Activated CD4-positive, alpha-beta T cell treated with anti-CD3 and anti-CD28 coated beads, Interleukin-2, amount 10 ng/mL, durations not matched to agents 7 days and 5 days (primary cell): ENCODE measurements at regions not wholly inside any gene's neighbourhood (a gene's known extent, or its start where the extent isn't known, plus 50 kb on each side); places are given as distances from the start of the nearest gene placed in this dataset.

ENCODE experiments used
- CTCF ChIA-PET: fragments of 350-600 bp; sonication (Branson Sonifier 250); formaldehyde crosslinking; loops from one replicate; lab custom pipeline; 2021; ENCODE audit warnings: antibody characterized with exemption; lab: Charles Lee
- POLR2A ChIA-PET: fragments of 350-600 bp; sonication (Branson Sonifier 250); formaldehyde crosslinking; loops from one replicate; lab custom pipeline; 2021; ENCODE audit warnings: antibody characterized with exemption; lab: Charles Lee
- DNase-seq: peaks from one replicate; pipeline ENCODE4 v3.0.0-alpha.2; 2020
- H3K27ac Mint-ChIP-seq: one replicate; pipeline ENCODE4 v1.8.0; 2021; ENCODE audit warnings: mild to moderate bottlenecking, moderate library complexity, mixed read lengths
- H3K27me3 Mint-ChIP-seq: one replicate; pipeline ENCODE4 v1.8.0; 2021; ENCODE audit warnings: mixed read lengths
- H3K36me3 Mint-ChIP-seq: one replicate; pipeline ENCODE4 v1.8.0; 2021; ENCODE audit warnings: low read depth, mixed read lengths
- H3K4me1 Mint-ChIP-seq: one replicate; pipeline ENCODE4 v1.8.0; 2021; ENCODE audit warnings: mixed read lengths
- H3K4me3 Mint-ChIP-seq: one replicate; pipeline ENCODE4 v1.8.0; 2021; ENCODE audit warnings: mild to moderate bottlenecking, moderate library complexity, mixed read lengths
- H3K9me3 Mint-ChIP-seq: one replicate; pipeline ENCODE4 v1.8.0; 2021; ENCODE audit warnings: mixed read lengths

DNA sequence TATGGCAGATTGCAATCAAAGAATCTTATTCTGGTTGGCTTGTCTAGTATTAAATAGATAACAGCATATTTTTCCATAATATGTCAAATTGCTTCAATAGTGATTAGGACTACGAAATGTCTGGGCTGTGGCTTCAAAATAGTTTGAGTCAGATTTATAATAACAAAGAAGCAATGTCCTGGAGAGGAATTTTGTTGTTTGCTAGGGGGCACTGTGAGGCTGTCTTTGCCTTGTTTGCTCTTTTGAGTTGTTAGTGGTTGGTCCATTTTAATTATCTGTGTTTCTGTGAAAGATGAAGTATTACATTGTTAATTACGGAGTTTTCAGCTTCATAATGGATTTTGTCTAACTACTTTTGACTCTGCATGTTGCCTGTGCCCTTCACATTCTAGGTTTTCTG, 713.6 kb downstream of the TLE4 start:
- no peaks in the 10 kb centered on the region for H3K9me3 Mint-ChIP-seq
- H3K4me1 Mint-ChIP-seq = no peaks in the 10 kb centered on the region
- no peaks in the 10 kb centered on the region for H3K36me3 Mint-ChIP-seq
- no peak overlapping the region for H3K27ac Mint-ChIP-seq
- no peaks in the 10 kb centered on the region for H3K27me3 Mint-ChIP-seq
- POLR2A ChIA-PET = no interaction called here
- no peak overlapping the region for H3K4me3 Mint-ChIP-seq
- no peak for DNase-seq
- CTCF ChIA-PET = no interaction called here

DNA sequence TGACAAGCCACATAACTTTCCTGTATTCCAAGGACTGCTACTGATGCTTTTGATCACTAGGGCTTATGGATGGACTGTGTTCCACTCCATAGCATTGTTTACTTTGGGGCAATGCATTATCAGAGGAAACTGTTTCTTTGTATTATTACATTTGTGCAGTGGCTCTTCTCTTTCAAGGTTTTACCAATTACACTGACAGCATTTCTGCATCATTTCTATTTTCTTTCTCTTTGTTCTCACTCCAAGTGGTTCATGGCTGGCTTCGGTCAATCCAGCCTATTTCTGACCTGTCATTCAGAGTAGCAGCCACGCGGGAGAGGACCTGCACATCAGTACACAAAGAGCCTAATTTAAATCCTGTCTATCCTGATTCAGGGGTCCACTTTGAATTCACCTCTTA, 711.0 kb downstream of the TLE4 start:
- POLR2A ChIA-PET = no interaction called here
- no peak for DNase-seq
- CTCF ChIA-PET = no interaction called here
- Mint-ChIP-seq H3K4me1 (no peaks in the 10 kb centered on the region), H3K4me3 (no peak overlapping the region), H3K36me3 (no peaks in the 10 kb centered on the region), H3K9me3 (no peaks in the 10 kb centered on the region), H3K27ac (no peak overlapping the region), H3K27me3 (no peaks in the 10 kb centered on the region)

DNA sequence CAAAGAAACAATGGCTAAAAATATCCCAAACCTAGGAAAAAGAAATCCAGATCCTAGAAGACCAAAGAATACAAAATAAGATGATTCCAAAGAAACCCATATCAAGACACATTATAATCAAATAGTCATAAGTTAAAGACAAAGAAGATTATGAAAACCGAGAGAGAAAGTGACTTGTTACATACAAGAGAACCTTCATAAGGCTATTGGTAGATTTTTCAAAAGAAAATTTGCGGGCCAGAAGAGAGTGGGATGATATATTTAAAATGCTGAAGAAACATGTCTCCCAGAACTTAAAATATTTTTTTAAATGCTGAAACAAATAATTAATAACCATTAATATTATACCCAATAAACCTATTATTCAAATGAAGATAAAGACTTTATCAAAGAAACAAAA, 687.3 kb downstream of the TLE4 start:
- Mint-ChIP-seq H3K36me3 (no peaks in the 10 kb centered on the region), H3K9me3 (peaks cover 8% of the 10 kb centered on the region), H3K4me1 (no peaks in the 10 kb centered on the region), H3K27me3 (no peaks in the 10 kb centered on the region), H3K4me3 (no peak overlapping the region), H3K27ac (no peak overlapping the region)
- no peak for DNase-seq
- CTCF ChIA-PET = no interaction called here
- POLR2A ChIA-PET = no interaction called here

DNA sequence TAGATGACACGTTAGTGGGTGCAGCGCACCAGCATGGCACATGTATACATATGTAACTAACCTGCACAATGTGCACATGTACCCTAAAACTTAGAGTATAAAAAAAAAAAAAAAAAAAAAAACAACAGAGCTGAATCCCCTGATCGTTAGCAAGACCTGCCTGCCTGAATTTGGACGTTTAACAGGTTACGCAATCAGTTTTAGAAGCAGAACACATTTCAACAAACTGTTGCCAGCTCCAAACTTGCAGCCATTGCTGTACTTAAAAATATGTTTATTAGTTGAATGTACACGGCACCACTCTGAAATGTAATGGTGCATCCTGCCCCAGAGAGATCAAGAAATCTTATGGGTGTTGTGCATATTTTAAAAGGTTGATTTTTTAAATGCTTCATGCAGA, 680.0 kb downstream of the TLE4 start:
- Mint-ChIP-seq H3K4me1 (no peaks in the 10 kb centered on the region), H3K4me3 (no peak overlapping the region), H3K27ac (no peak overlapping the region), H3K9me3 (peaks cover 3% of the 10 kb centered on the region), H3K36me3 (no peaks in the 10 kb centered on the region), H3K27me3 (no peaks in the 10 kb centered on the region)
- ChIA-PET POLR2A (no interaction called here), CTCF (no interaction called here)
- DNase-seq = no peak

DNA sequence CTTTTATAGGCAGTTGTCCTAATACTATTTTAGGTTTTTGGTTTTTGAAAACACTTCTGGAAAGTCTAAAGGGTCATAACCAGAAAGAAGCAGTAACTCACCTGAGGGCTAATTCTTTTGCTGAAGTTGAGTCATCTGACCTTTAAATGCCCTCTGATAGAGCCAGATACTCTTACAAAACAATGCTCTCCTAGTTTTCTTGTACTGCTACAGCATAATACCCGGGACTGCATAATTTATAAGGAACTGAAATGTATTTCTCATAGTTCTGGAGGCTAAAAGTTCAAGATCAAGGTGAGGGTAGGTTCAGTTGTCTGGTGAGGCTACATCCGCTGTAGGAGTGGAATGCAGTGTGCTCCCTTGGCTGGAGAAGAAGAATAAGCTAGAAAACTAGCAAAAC, 670.3 kb downstream of the TLE4 start:
- no peaks in the 10 kb centered on the region for H3K36me3 Mint-ChIP-seq
- ChIA-PET CTCF (no interaction called here), POLR2A (no interaction called here)
- no peak for DNase-seq
- peaks cover 3% of the 10 kb centered on the region for H3K9me3 Mint-ChIP-seq
- H3K4me1 Mint-ChIP-seq = no peaks in the 10 kb centered on the region
- H3K4me3 Mint-ChIP-seq = no peak overlapping the region
- no peaks in the 10 kb centered on the region for H3K27me3 Mint-ChIP-seq
- H3K27ac Mint-ChIP-seq = no peak overlapping the region

DNA sequence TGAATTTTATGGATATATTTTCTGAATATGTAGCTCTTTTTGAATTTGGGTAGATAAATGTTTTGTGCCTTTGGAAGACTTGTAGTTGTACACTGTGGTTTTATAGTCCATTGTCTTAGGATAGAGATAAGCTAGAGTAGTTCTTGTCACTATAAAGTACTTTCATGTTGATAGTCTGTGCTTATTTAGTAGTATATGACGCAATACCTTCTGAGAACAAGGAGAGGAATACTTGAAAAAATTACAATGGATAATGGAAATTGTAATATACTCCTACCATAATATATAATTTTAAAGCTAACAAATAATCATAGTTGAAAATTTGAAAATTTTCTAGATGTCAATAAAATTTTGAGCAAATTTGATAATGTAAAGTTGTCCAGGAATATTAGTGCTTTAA, 664.0 kb downstream of the TLE4 start:
- H3K4me1 Mint-ChIP-seq = no peaks in the 10 kb centered on the region
- POLR2A ChIA-PET = no interaction called here
- H3K9me3 Mint-ChIP-seq = peaks cover 5% of the 10 kb centered on the region

DNA sequence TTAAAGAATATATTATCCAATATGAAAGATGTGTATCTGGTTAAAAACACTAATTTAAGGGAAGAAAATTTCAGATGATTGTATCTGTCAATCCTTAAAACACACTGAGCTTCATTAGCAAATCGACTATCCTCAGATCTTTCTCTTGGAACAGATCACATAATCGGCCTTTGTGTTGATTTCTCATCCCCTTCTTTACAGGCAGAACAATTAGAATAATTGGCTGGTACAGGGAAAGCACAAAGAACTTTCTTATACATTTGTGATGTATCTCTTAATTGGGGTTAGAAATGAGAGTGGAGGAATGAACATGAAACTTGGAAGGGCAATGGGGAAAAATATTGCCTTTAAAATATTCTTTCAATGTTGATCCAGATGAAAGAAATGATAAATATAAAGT, 662.1 kb downstream of the TLE4 start:
- no peaks in the 10 kb centered on the region for H3K27me3 Mint-ChIP-seq
- H3K4me1 Mint-ChIP-seq = no peaks in the 10 kb centered on the region
- no peak overlapping the region for H3K4me3 Mint-ChIP-seq
- H3K27ac Mint-ChIP-seq = no peak overlapping the region
- DNase-seq = no peak
- CTCF ChIA-PET = no interaction called here
- POLR2A ChIA-PET = no interaction called here
- H3K9me3 Mint-ChIP-seq = peaks cover 6% of the 10 kb centered on the region
- no peaks in the 10 kb centered on the region for H3K36me3 Mint-ChIP-seq

More for the DNA sequence above, 664.0 kb downstream of the TLE4 start:
- Mint-ChIP-seq H3K27ac (no peak overlapping the region), H3K36me3 (no peaks in the 10 kb centered on the region), H3K27me3 (no peaks in the 10 kb centered on the region), H3K4me3 (no peak overlapping the region)
- CTCF ChIA-PET = interaction anchor here (0.6 kb wide), 1 partner anchor 1664 kb away, joined by 4 read pairs; no protein-coding TSS in a partner anchor
- no peak for DNase-seq

DNA sequence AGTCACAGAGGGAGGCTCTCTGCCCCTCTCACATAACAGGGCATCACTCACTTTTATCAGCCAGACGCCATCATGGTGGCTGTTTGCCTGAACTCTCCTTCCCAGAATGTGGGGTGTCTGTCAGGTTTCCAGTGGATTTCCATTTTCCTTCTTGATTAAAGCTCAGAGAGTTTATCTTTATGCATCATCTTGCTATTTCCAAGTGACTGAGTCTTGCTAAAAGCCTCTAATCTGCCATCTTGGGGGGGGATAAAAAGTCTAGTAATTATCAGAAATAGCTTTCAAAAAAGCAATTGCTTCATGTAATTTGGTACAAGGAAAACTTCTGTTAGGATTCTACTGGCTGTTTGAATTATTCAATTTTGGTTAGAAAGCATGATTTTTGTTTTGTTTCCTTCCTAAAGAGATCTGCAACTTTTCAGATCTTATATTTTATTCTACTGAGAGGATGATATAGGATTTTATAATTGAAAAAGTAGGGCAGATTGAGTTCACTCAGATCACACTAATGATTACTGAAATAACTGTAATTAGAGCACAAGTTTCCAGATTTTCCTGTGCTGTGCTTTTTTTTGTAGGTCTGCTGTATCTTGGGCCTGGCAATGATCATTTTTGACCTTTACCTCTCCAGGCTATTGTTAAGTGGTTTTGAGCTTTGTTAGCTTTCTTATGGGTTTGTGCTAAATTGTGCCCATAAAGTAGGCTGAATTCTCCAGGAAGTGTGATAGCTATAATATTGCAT, 661.5 kb downstream of the TLE4 start:
- no peak overlapping the region for H3K4me3 Mint-ChIP-seq
- H3K27ac Mint-ChIP-seq = no peak overlapping the region
- H3K9me3 Mint-ChIP-seq = peaks cover 5% of the 10 kb centered on the region
- H3K4me1 Mint-ChIP-seq = no peaks in the 10 kb centered on the region
- ChIA-PET CTCF (no interaction called here), POLR2A (no interaction called here)
- no peak for DNase-seq
- no peaks in the 10 kb centered on the region for H3K27me3 Mint-ChIP-seq
- H3K36me3 Mint-ChIP-seq = no peaks in the 10 kb centered on the region

DNA sequence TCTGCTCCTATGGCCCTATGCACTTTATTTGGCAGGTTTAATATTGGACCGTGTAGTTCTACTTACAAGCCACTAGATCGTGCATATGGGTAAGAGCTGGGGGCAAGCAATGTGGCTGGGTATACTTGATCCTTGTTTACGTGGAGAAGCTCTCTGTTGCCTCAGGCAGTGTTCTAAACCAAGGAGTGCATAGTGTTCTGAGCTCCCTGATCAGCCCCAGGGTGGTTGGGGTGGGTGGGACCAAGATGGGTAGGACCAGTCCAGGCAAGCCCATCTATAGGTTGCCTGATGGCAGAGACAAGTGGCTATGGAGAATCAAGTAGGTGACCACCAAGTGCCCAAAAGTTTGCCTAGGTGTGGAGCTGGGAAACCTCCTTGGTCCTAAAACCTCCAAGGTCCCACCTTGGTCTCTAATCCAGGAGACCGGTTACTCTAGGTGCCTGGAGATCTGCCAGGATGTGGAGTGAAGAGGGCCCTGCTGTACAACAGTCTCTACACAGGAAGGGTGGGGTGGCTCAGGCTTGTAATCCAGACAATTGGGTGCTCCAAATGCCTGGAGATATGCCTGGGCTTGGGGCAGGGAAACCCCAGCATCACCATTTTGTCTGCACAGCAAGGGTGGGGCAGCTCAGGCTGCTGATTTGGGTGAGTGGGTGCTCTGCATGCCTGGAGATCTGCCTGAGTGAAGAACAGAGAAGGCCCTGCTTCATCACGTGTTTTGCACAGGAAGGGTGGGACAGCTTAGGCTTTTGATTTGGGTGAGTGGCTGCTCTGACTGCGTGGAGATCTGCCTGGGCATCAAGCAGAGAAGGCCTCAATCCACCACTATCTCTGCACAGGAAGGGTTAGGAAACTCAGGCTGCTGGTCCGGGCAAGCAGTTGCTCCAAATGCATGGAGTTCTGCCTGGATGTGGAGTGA, 659.8 kb downstream of the TLE4 start:
- H3K4me1 Mint-ChIP-seq = no peaks in the 10 kb centered on the region
- no peak overlapping the region for H3K27ac Mint-ChIP-seq
- no peak overlapping the region for H3K4me3 Mint-ChIP-seq
- H3K36me3 Mint-ChIP-seq = no peaks in the 10 kb centered on the region
- DNase-seq = no peak
- POLR2A ChIA-PET = no interaction called here
- H3K27me3 Mint-ChIP-seq = no peaks in the 10 kb centered on the region
- CTCF ChIA-PET = no interaction called here
- H3K9me3 Mint-ChIP-seq = peaks cover 5% of the 10 kb centered on the region

DNA sequence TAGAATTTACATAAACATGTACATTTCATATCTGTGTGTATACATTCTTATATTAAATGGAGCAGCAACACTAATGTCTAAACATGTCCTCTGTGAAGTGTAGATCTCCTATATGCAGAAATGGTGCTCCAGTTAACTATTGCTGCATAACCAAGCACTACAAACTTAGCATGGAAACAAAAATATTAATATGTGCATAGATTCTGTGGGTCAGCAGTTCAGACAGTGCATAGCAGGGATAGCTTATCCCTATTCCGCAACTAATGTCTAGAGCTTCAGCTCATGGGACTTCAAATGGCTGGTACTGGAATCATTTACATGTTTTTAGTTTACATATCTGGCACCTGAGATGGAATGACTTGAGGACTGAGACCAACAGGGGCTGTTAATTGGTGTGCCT, 652.1 kb downstream of the TLE4 start:
- H3K4me3 Mint-ChIP-seq = no peak overlapping the region
- no peaks in the 10 kb centered on the region for H3K4me1 Mint-ChIP-seq
- no peaks in the 10 kb centered on the region for H3K9me3 Mint-ChIP-seq
- ChIA-PET CTCF (no interaction called here), POLR2A (no interaction called here)
- no peak overlapping the region for H3K27ac Mint-ChIP-seq
- no peaks in the 10 kb centered on the region for H3K36me3 Mint-ChIP-seq
- H3K27me3 Mint-ChIP-seq = no peaks in the 10 kb centered on the region
- DNase-seq = no peak

DNA sequence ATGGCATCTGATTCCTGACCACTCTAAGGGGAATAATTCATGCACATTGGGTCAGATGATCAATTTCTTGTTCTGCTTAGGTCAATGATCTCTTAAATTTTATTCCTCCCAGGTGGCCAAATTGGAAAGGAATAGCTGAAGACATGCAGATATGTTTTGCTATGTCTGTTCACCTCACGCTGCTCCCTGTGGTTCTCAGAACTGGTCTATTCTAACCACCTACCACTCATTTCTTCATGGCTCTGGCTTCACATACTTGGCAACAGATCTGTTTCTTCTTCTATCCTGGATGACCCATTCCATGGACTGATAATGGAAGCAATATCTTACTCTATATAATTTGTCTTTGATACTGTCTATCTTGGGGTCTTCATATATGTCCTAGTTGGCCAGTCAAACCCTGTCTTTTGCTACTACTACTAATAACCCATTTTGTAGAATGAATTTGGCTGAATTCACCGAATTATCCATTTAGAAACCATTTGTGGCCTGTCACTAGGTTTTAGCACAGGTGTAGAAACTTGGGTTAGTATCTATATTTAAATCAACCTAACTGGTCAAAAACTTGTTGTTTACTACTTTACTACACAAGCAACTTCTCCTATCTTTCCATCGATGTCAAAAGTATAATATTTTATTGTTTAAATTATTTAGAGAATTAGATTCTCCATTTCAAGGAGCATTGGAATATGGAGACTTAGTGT, 650.9 kb downstream of the TLE4 start:
- no peak for DNase-seq
- ChIA-PET CTCF (no interaction called here), POLR2A (no interaction called here)
- no peaks in the 10 kb centered on the region for H3K36me3 Mint-ChIP-seq
- no peak overlapping the region for H3K27ac Mint-ChIP-seq
- no peaks in the 10 kb centered on the region for H3K9me3 Mint-ChIP-seq
- no peaks in the 10 kb centered on the region for H3K27me3 Mint-ChIP-seq
- H3K4me3 Mint-ChIP-seq = no peak overlapping the region
- H3K4me1 Mint-ChIP-seq = no peaks in the 10 kb centered on the region

DNA sequence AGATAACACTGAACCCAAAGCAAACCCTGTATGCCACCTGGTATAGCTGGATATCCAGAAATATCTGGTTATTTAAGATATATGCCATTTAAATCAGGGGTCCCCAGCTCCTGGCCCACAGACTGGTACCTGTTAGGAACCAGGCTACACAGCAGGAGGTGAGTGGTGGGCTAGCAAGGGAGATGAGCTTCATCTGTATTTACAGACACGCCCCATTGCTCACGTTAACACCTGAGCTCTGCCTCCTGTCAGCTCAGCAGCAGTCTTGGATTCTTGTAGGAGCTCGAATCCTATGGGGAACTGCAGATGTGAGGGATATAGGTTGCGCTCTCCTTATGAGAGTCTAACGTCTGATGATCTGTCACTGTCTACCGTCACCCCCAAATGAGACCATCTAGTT, 646.6 kb downstream of the TLE4 start:
- no peak for DNase-seq
- no peaks in the 10 kb centered on the region for H3K9me3 Mint-ChIP-seq
- no peak overlapping the region for H3K4me3 Mint-ChIP-seq
- H3K4me1 Mint-ChIP-seq = no peaks in the 10 kb centered on the region
- ChIA-PET POLR2A (interaction anchor here (0.6 kb wide), 1 partner anchor 138 kb away, joined by 3 read pairs; no protein-coding TSS in a partner anchor), CTCF (interaction anchor here (0.5 kb wide), 1 partner anchor 1675 kb away, joined by 4 read pairs; no protein-coding TSS in a partner anchor)
- H3K27me3 Mint-ChIP-seq = no peaks in the 10 kb centered on the region
- no peak overlapping the region for H3K27ac Mint-ChIP-seq
- H3K36me3 Mint-ChIP-seq = no peaks in the 10 kb centered on the region

DNA sequence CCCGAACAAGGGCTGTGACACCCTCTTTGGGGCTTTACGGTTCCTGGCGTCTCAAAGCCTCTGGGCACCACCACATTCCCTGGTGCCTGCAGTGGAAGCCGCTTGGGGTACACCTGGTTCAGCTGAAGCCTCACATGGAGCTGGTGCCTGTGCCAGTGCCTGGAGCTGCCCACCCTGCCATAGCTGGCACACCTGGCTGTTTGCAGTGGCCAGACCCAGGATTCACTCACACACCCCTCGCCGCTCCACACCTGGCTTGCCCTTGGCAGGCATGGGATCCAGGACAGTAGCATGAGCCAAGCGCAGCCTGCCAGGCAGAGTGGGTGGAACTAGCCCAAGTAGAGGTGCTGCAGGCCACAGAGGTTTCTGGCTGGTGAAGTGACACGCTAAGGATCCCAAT, 641.8 kb downstream of the TLE4 start:
- Mint-ChIP-seq H3K9me3 (peaks cover 2% of the 10 kb centered on the region), H3K27me3 (no peaks in the 10 kb centered on the region), H3K27ac (no peak overlapping the region), H3K4me3 (no peak overlapping the region), H3K4me1 (no peaks in the 10 kb centered on the region), H3K36me3 (no peaks in the 10 kb centered on the region)
- POLR2A ChIA-PET = no interaction called here
- CTCF ChIA-PET = no interaction called here
- no peak for DNase-seq
